GM12878 (cell line): ENCODE measurements at regions not wholly inside any gene's neighbourhood (a gene's known extent, or its start where the extent isn't known, plus 50 kb on each side); places are given as distances from the start of the nearest gene placed in this dataset.

Source experiments
- ATAC-seq: fragments of 200-7000 bp; cut with Tn5 transposase; 3 replicates; pipeline ENCODE4 v1.9.1; 2020; ENCODE audit warnings: mild to moderate bottlenecking, moderate library complexity
- BruUV-seq: library from RNA; stranded (reverse); fragments of 400-500 nt; replicated peaks from 2 replicates; lab custom pipeline; 2021; lab: Mats Ljungman, UMichigan
- CTCF ChIA-PET: fragments of 300-600 bp; sonication (Branson Sonifier 250); formaldehyde crosslinking; extraction: SDS; loops from one replicate; lab custom pipeline; 2021; ENCODE audit warnings: inconsistent platforms; lab: Yijun Ruan, JAX
- POLR2A ChIA-PET: fragments of 350-600 bp; formaldehyde crosslinking; extraction: SDS; loops from one replicate; lab custom pipeline; 2021; ENCODE audit warnings: inconsistent platforms; lab: Charles Lee
- RAD21 ChIA-PET: fragments of 300-600 bp; sonication (Branson Sonifier 250); formaldehyde crosslinking; loops from one replicate; lab custom pipeline; 2023; ENCODE audit warnings: antibody characterized with exemption; ENCODE audit not compliant: unreplicated experiment; lab: Charles Lee
- SMC1A ChIA-PET: fragments of 300-600 bp; sonication (Branson Sonifier 250); formaldehyde crosslinking; loops from one replicate; lab custom pipeline; 2023; ENCODE audit not compliant: unreplicated experiment, uncharacterized antibody; lab: Charles Lee
- DNase-seq: peaks from one replicate; pipeline ENCODE4 v3.0.0-alpha.2; 2011; ENCODE audit warnings: low read depth, low spot score
- FAIRE-seq: peaks from 3 replicates; lab custom pipeline; 2011; peaks lifted over from hg19 to GRCh38; lab: Jason Lieb, UNC
- H2AFZ ChIP-seq: 2 replicates; pipeline ENCODE4 v1.6.0; 2011; ENCODE audit warnings: low read depth, low read length, control low read depth; ENCODE audit not compliant: control insufficient read depth
- H3K27ac ChIP-seq: 2 replicates; pipeline ENCODE4 v1.5.1; 2011; ENCODE audit warnings: control low read depth; ENCODE audit not compliant: control insufficient read depth, insufficient read depth
- H3K27me3 ChIP-seq, 2 experiments: replicated peaks in 1 of 2; 2 replicates each; pipeline versions ENCODE4 v1.6.0 to v1.6.1; 2011; ENCODE audit warnings: low read length in 1 of 2; ENCODE audit not compliant: control insufficient read depth in 2 of 2, insufficient read depth in 2 of 2
- H3K36me3 ChIP-seq, 2 experiments: 2 replicates each; pipeline ENCODE4 v1.5.1; 2011; ENCODE audit warnings: low read length in 1 of 2; ENCODE audit not compliant: control insufficient read depth in 2 of 2, insufficient read depth in 2 of 2
- H3K4me1 ChIP-seq: 2 replicates; pipeline ENCODE4 v1.6.1; 2011; ENCODE audit warnings: mild to moderate bottlenecking, low read length, moderate library complexity, mixed read lengths; ENCODE audit not compliant: control insufficient read depth, insufficient read depth
- H3K4me2 ChIP-seq: 2 replicates; pipeline ENCODE4 v1.6.0; 2011; ENCODE audit warnings: control low read depth; ENCODE audit not compliant: control insufficient read depth, insufficient read depth
- H3K4me3 ChIP-seq: fragments of 200-600 bp; sonication (generic); 2 replicates; pipeline ENCODE4 v1.5.1; 2016
- H3K79me2 ChIP-seq: 2 replicates; pipeline ENCODE4 v1.6.0; 2011; ENCODE audit warnings: low read length; ENCODE audit not compliant: control insufficient read depth, insufficient read depth
- H3K9ac ChIP-seq: 2 replicates; pipeline ENCODE4 v1.8.0; 2011; ENCODE audit warnings: low read length, control low read depth, mixed read lengths; ENCODE audit not compliant: control insufficient read depth, insufficient read depth
- H3K9me3 ChIP-seq: replicated peaks from 3 replicates; pipeline ENCODE4 v1.5.1; 2011; ENCODE audit warnings: mild to moderate bottlenecking, low read length; ENCODE audit not compliant: control insufficient read depth, insufficient read depth
- H4K20me1 ChIP-seq: 2 replicates; pipeline ENCODE4 v1.6.0; 2011; ENCODE audit not compliant: control insufficient read depth, insufficient read depth
- CREM ChIP-seq: IDR thresholded peaks from 2 replicates; pipeline ENCODE4 v1.6.1; 2014; ENCODE audit warnings: antibody characterized with exemption, low read depth
- CUX1 ChIP-seq: IDR thresholded peaks from 2 replicates; pipeline ENCODE4 v1.6.1; 2012; ENCODE audit warnings: improper control_type of control experiment, low read depth, low read length; ENCODE audit not compliant: insufficient replicate concordance
- HDAC2 ChIP-seq: fragments of 200-600 bp; sonication (generic); IDR thresholded peaks from 2 replicates; pipeline ENCODE4 v1.6.1; 2017
- LARP7 ChIP-seq: fragments of 450-650 bp; IDR thresholded peaks from 2 replicates; pipeline ENCODE4 v1.6.1; 2017; ENCODE audit warnings: mild to moderate bottlenecking
- MLLT1 ChIP-seq: fragments of 450-650 bp; IDR thresholded peaks from 2 replicates; pipeline ENCODE4 v1.6.1; 2016; ENCODE audit warnings: mild to moderate bottlenecking
- NBN ChIP-seq: fragments of 450-650 bp; IDR thresholded peaks from 2 replicates; pipeline ENCODE4 v1.6.1; 2016
- RCOR1 ChIP-seq: conservative IDR thresholded peaks from 2 replicates; pipeline ENCODE4 v1.6.1; 2012; ENCODE audit warnings: low read depth, low read length, improper control_type of control experiment
- STAT3 ChIP-seq: IDR thresholded peaks from 2 replicates; pipeline ENCODE4 v1.6.1; 2011; ENCODE audit warnings: low read depth, low read length, improper control_type of control experiment
- in situ Hi-C: fragments of 300-500 bp; cut with MboI; formaldehyde crosslinking; loops from 9 replicates; pipeline ENCODE4 v1.14.3; 2018; ENCODE audit warnings: mixed read lengths
- intact Hi-C: fragments of 100-400 bp; cut with micrococcal nuclease; formaldehyde crosslinking; loops from one replicate; pipeline ENCODE4 v1.14.2; 2022; ENCODE audit not compliant: unreplicated experiment

- in situ Hi-C loops (no loop called here), intact Hi-C loops (no loop called here)
- DNase-seq (no peak), FAIRE-seq (no peak), ATAC-seq (no peak)
- TF ChIP-seq STAT3 (no peak), HDAC2 (no peak), RCOR1 (no peak), LARP7 (no peak), CREM (no peak), NBN (no peak), CUX1 (no peak), MLLT1 (no peak)
- no peak overlapping the region for H3K4me2 ChIP-seq
- ChIA-PET SMC1A (no interaction called here), CTCF (interaction anchor here (0.8 kb wide), 1 partner anchor 13 kb away, joined by 3 read pairs; no protein-coding TSS in a partner anchor), POLR2A (no interaction called here), RAD21 (no interaction called here)
- no peaks in the 10 kb centered on the region; the same call in 1 of the 3 replicates for H3K9me3 ChIP-seq
- H3K27me3 ChIP-seq, result no peaks in the 10 kb centered on the region
- H3K9ac ChIP-seq, result no peak overlapping the region
- BruUV-seq, result no TSS peak
- H4K20me1 ChIP-seq, result no peaks in the 10 kb centered on the region
- H3K79me2 ChIP-seq, result no peaks in the 10 kb centered on the region
- H3K27ac ChIP-seq, result no peak overlapping the region
- H3K4me1 ChIP-seq, result no peaks in the 10 kb centered on the region
- H3K4me3 ChIP-seq, result no peak overlapping the region
- no peaks in the 10 kb centered on the region for H3K36me3 ChIP-seq
- no peak overlapping the region for H2AFZ ChIP-seq
These were observed 140.9 kb upstream of the CYP1B1 start for GRCh38 chr2:38216886-38217285.
